MM.1S (cell line): ENCODE measurements at regions not wholly inside any gene's neighbourhood (a gene's known extent, or its start where the extent isn't known, plus 50 kb on each side); places are given as distances from the start of the nearest gene placed in this dataset.

ENCODE experiments used
- DNase-seq: peaks from one replicate; pipeline ENCODE4 v3.0.0-alpha.2; 2015
- H2AFZ ChIP-seq: fragments of 300-600 bp; sonication (generic); 2 replicates; pipeline ENCODE4 v1.6.0; 2016; ENCODE audit warnings: antibody characterized with exemption, low read length
- H3F3A ChIP-seq: fragments of 300-600 bp; sonication (generic); 2 replicates; pipeline ENCODE4 v1.6.1; 2016; ENCODE audit warnings: mild to moderate bottlenecking, antibody characterized with exemption, low read length, moderate library complexity, mixed read lengths; ENCODE audit not compliant: insufficient read depth
- H3K27ac ChIP-seq: fragments of 300-600 bp; sonication (generic); 2 replicates; pipeline ENCODE4 v1.5.1; 2016; ENCODE audit warnings: mild to moderate bottlenecking, low read length
- H3K27me3 ChIP-seq: fragments of 300-600 bp; sonication (generic); replicated peaks from 2 replicates; pipeline ENCODE4 v1.6.0; 2016; ENCODE audit warnings: low read length; ENCODE audit not compliant: insufficient read depth
- H3K36me3 ChIP-seq: fragments of 300-600 bp; sonication (generic); replicated peaks from 2 replicates; pipeline ENCODE4 v1.6.1; 2016; ENCODE audit warnings: mild to moderate bottlenecking, low read length, mixed read lengths; ENCODE audit not compliant: insufficient read depth
- H3K4me1 ChIP-seq: fragments of 300-600 bp; sonication (generic); 2 replicates; pipeline ENCODE4 v1.6.1; 2016; ENCODE audit warnings: low read length, mixed read lengths
- H3K4me2 ChIP-seq: fragments of 300-600 bp; sonication (generic); 2 replicates; pipeline ENCODE4 v1.6.0; 2016; ENCODE audit warnings: low read depth, low read length
- H3K4me3 ChIP-seq: fragments of 300-600 bp; sonication (generic); 2 replicates; pipeline ENCODE4 v1.5.1; 2016; ENCODE audit warnings: low read length, mixed read lengths
- H3K79me2 ChIP-seq: fragments of 300-600 bp; sonication (generic); 2 replicates; pipeline ENCODE4 v1.6.1; 2016; ENCODE audit warnings: mixed run types, low read length, mixed read lengths
- H3K9ac ChIP-seq: fragments of 300-600 bp; sonication (generic); 2 replicates; pipeline ENCODE4 v1.6.1; 2016; ENCODE audit warnings: low read length, mixed read lengths
- H3K9me2 ChIP-seq: fragments of 300-600 bp; sonication (generic); replicated peaks from 2 replicates; pipeline ENCODE4 v1.6.1; 2016; ENCODE audit warnings: mild to moderate bottlenecking, low read length, mixed read lengths; ENCODE audit not compliant: insufficient read depth
- H3K9me3 ChIP-seq: fragments of 300-600 bp; sonication (generic); replicated peaks from 2 replicates; pipeline ENCODE4 v1.6.1; 2016; ENCODE audit warnings: mild to moderate bottlenecking, low read length, mixed read lengths; ENCODE audit not compliant: insufficient read depth
- H4K20me1 ChIP-seq: fragments of 300-600 bp; sonication (generic); 2 replicates; pipeline ENCODE4 v1.6.1; 2016; ENCODE audit warnings: mild to moderate bottlenecking, low read length, moderate library complexity, mixed read lengths; ENCODE audit not compliant: insufficient read depth
- EZH2 ChIP-seq: fragments of 300-600 bp; sonication (generic); optimal IDR thresholded peaks from 2 replicates; pipeline ENCODE3; 2017; ENCODE audit warnings: low read depth, mild to moderate bottlenecking, antibody characterized with exemption, low read length, mixed read lengths
- EZH2phosphoT487 ChIP-seq: fragments of 300-600 bp; sonication (generic); IDR thresholded peaks from 2 replicates; pipeline ENCODE4 v1.6.1; 2018; ENCODE audit warnings: antibody characterized with exemption, low read length
- TF ChIP-seq, protein P1 (sequence below): fragments of 300-600 bp; sonication (generic); IDR thresholded peaks from 2 replicates; pipeline ENCODE4 v1.5.1; 2016; ENCODE audit warnings: antibody characterized with exemption, low read length, mixed read lengths

GRCh38 chr5:13063088-13063487 is 881.4 kb downstream of the DNAH5 start:
- no peaks in the 10 kb centered on the region for H3K9me2 ChIP-seq
- no peaks in the 10 kb centered on the region for H3F3A ChIP-seq

DNA sequence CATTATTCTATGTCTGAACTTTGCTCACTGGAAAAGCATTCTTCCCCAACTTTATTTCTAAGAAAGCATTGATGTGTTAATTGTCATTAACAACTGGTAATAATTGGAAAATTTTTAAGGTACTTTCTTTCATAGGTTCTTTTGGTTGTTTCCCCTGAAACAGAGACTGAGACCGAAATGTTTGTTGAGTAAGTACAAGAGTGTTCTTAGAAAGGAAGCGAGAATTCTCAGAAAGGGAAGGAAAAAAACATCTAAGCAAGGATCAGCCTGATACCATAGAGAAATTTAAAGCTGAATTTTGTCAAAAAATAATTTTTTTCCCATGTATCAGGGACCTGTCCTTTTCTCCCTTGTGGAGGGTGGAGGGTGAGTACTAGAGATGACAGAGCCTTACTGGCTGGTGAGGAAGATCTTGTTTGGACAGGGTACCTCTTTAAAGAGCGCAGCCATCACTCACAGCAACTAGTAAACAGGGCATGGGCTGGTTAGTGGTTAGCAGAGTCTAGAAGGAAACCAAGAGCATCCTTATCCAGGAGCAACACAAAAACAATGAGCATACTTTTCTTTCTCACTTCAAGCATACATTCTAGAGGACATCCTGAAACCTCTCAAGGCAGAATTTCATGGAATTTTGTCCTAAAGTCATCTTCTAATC is 898.5 kb downstream of the DNAH5 start:
- Histone ChIP-seq H2AFZ (no peak overlapping the region), H3K4me1 (peaks cover 17% of the 10 kb centered on the region), H3K36me3 (no peaks in the 10 kb centered on the region), H3K4me2 (peak overlapping the region; percentile 42; the same call in 1 of the 2 replicates), H3K79me2 (no peaks in the 10 kb centered on the region), H3K4me3 (no peak overlapping the region), H3K9me3 (no peaks in the 10 kb centered on the region), H3K9ac (no peak overlapping the region), H4K20me1 (no peaks in the 10 kb centered on the region), H3K27me3 (no peaks in the 10 kb centered on the region), H3F3A (no peaks in the 10 kb centered on the region), H3K27ac (peak overlapping the region; percentile 56; the same call in 1 of the 2 replicates), H3K9me2 (no peaks in the 10 kb centered on the region)
- TF ChIP-seq EZH2 (no peak), EZH2phosphoT487 (no peak)
- TF ChIP-seq, protein P1, sequence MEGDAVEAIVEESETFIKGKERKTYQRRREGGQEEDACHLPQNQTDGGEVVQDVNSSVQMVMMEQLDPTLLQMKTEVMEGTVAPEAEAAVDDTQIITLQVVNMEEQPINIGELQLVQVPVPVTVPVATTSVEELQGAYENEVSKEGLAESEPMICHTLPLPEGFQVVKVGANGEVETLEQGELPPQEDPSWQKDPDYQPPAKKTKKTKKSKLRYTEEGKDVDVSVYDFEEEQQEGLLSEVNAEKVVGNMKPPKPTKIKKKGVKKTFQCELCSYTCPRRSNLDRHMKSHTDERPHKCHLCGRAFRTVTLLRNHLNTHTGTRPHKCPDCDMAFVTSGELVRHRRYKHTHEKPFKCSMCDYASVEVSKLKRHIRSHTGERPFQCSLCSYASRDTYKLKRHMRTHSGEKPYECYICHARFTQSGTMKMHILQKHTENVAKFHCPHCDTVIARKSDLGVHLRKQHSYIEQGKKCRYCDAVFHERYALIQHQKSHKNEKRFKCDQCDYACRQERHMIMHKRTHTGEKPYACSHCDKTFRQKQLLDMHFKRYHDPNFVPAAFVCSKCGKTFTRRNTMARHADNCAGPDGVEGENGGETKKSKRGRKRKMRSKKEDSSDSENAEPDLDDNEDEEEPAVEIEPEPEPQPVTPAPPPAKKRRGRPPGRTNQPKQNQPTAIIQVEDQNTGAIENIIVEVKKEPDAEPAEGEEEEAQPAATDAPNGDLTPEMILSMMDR: no peak
- DNase-seq: peak; percentile 27

More at GRCh38 chr5:13063088-13063487, 881.4 kb downstream of the DNAH5 start:
- Histone ChIP-seq H3K9me3 (no peaks in the 10 kb centered on the region), H3K4me3 (no peak overlapping the region), H3K79me2 (no peaks in the 10 kb centered on the region), H3K9ac (no peak overlapping the region), H3K4me1 (no peaks in the 10 kb centered on the region), H4K20me1 (no peaks in the 10 kb centered on the region), H3K27me3 (no peaks in the 10 kb centered on the region), H3K36me3 (no peaks in the 10 kb centered on the region), H3K27ac (no peak overlapping the region), H3K4me2 (no peak overlapping the region), H2AFZ (no peak overlapping the region)
- DNase-seq: no peak
- TF ChIP-seq, protein P1: no peak
- TF ChIP-seq EZH2phosphoT487 (no peak), EZH2 (no peak)

DNA sequence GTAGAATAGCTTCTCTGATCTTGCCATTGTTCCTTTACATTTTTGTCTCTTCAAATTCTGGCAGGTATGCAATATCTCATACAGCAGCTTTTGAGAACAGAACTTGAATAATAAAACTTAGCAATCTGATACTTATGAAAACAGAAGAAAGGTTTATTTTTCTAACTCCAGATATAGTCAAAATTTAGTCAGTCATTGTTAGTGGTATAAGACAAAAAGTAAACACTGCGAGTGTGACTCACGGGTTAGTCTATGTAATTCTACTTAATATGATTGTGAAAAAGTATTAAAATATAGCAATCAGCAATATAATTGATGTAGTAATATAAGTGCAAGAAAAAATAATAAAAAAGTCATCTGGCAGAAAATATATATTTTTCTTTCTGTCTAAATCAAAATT is 910.4 kb downstream of the DNAH5 start:
- H3K36me3 ChIP-seq: no peaks in the 10 kb centered on the region
- TF ChIP-seq EZH2phosphoT487 (no peak), EZH2 (no peak)
- TF ChIP-seq, protein P1: no peak
- no peaks in the 10 kb centered on the region for H3K9me3 ChIP-seq
- no peaks in the 10 kb centered on the region for H3F3A ChIP-seq
- DNase-seq: no peak
- H3K79me2 ChIP-seq: no peaks in the 10 kb centered on the region
- H2AFZ ChIP-seq: no peak overlapping the region
- H4K20me1 ChIP-seq: no peaks in the 10 kb centered on the region
- H3K9ac ChIP-seq: no peak overlapping the region
- no peak overlapping the region for H3K4me3 ChIP-seq
- H3K4me1 ChIP-seq: no peaks in the 10 kb centered on the region
- H3K27me3 ChIP-seq: no peaks in the 10 kb centered on the region
- H3K4me2 ChIP-seq: no peak overlapping the region
- H3K27ac ChIP-seq: no peak overlapping the region
- no peaks in the 10 kb centered on the region for H3K9me2 ChIP-seq
